Astrocyte (in vitro differentiated cells and primary cell): ENCODE measurements at regions not wholly inside any gene's neighbourhood (a gene's known extent, or its start where the extent isn't known, plus 50 kb on each side); places are given as distances from the start of the nearest gene placed in this dataset.

Experiments used
- DNase-seq: peaks from one replicate; pipeline ENCODE4 v3.0.0-alpha.2; 2010; ENCODE audit warnings: low read depth
- FAIRE-seq: peaks from 2 replicates; lab custom pipeline; 2011; peaks lifted over from hg19 to GRCh38; lab: Jason Lieb, UNC
- H2AFZ ChIP-seq: 2 replicates; pipeline ENCODE4 v1.6.0; 2012; ENCODE audit warnings: low read depth, low read length, inconsistent platforms
- H3K27ac ChIP-seq: 2 replicates; pipeline ENCODE4 v1.5.1; 2011; ENCODE audit warnings: low read depth, low read length, inconsistent platforms
- H3K27me3 ChIP-seq: 2 replicates; pipeline ENCODE4 v1.6.0; 2011; ENCODE audit warnings: low read length, inconsistent platforms; ENCODE audit not compliant: insufficient read depth
- H3K36me3 ChIP-seq: 2 replicates; pipeline ENCODE4 v1.5.1; 2011; ENCODE audit warnings: low read length, inconsistent platforms; ENCODE audit not compliant: insufficient read depth
- H3K4me1 ChIP-seq: 2 replicates; pipeline ENCODE4 v1.5.1; 2011; ENCODE audit warnings: low read length, inconsistent platforms; ENCODE audit not compliant: insufficient read depth
- H3K4me2 ChIP-seq: 2 replicates; pipeline ENCODE4 v1.6.0; 2012; ENCODE audit warnings: low read length, inconsistent platforms
- H3K4me3 ChIP-seq: 2 replicates; pipeline ENCODE4 v1.5.1; 2011; ENCODE audit warnings: low read depth, mild to moderate bottlenecking, low read length, inconsistent platforms; ENCODE audit not compliant: insufficient read depth
- H3K79me2 ChIP-seq: 2 replicates; pipeline ENCODE4 v1.6.0; 2012; ENCODE audit warnings: mild to moderate bottlenecking, low read length, inconsistent platforms; ENCODE audit not compliant: insufficient read depth
- H3K9ac ChIP-seq: 2 replicates; pipeline ENCODE4 v1.6.0; 2012; ENCODE audit warnings: mild to moderate bottlenecking, low read length, inconsistent platforms
- H3K9me3 ChIP-seq: 2 replicates; pipeline ENCODE4 v1.5.1; 2012; ENCODE audit warnings: low read depth, mild to moderate bottlenecking, low read length, inconsistent platforms; ENCODE audit not compliant: insufficient read depth
- H4K20me1 ChIP-seq: 2 replicates; pipeline ENCODE4 v1.6.0; 2012; ENCODE audit warnings: low read length, inconsistent platforms; ENCODE audit not compliant: insufficient read depth
- H3K27ac Mint-ChIP-seq: one replicate; pipeline ENCODE4 v1.8.0; 2021; ENCODE audit warnings: mild to moderate bottlenecking, mixed read lengths; ENCODE audit not compliant: unreplicated experiment
- H3K27me3 Mint-ChIP-seq: one replicate; pipeline ENCODE4 v1.8.0; 2021; ENCODE audit warnings: low read depth, mixed read lengths; ENCODE audit not compliant: unreplicated experiment
- H3K36me3 Mint-ChIP-seq: one replicate; pipeline ENCODE4 v1.8.0; 2021; ENCODE audit warnings: low read depth, mixed read lengths; ENCODE audit not compliant: unreplicated experiment
- H3K4me1 Mint-ChIP-seq: one replicate; pipeline ENCODE4 v1.8.0; 2021; ENCODE audit warnings: low read depth, mixed read lengths; ENCODE audit not compliant: unreplicated experiment
- H3K4me3 Mint-ChIP-seq: one replicate; pipeline ENCODE4 v1.8.0; 2021; ENCODE audit warnings: mild to moderate bottlenecking, moderate library complexity, mixed read lengths; ENCODE audit not compliant: unreplicated experiment
- H3K9me3 Mint-ChIP-seq: one replicate; pipeline ENCODE4 v1.8.0; 2021; ENCODE audit warnings: mild to moderate bottlenecking, mixed read lengths; ENCODE audit not compliant: unreplicated experiment
- CTCF ChIP-seq: IDR thresholded peaks from 2 replicates; pipeline ENCODE4 v1.5.1; 2011; ENCODE audit warnings: low read depth, mild to moderate bottlenecking, inconsistent platforms, low read length, moderate library complexity; ENCODE audit not compliant: insufficient read depth
- EZH2 ChIP-seq: IDR thresholded peaks from 2 replicates; pipeline ENCODE4 v1.6.1; 2012; ENCODE audit warnings: mild to moderate bottlenecking, low read length, inconsistent platforms; ENCODE audit not compliant: insufficient read depth

GRCh38 chr1:201648907-201649721 lies 110.2 kb downstream of the NAV1 start:
- Histone ChIP-seq H4K20me1 (peaks cover 73% of the 10 kb centered on the region), H3K9ac (peak overlapping the region; percentile 86), H3K4me1 (peaks cover 43% of the 10 kb centered on the region), H3K27ac (peak overlapping the region; percentile 76), H3K4me3 (peak overlapping the region; percentile 85), H2AFZ (no peak overlapping the region), H3K4me2 (peak overlapping the region; percentile 99), H3K79me2 (peaks cover 83% of the 10 kb centered on the region), H3K9me3 (no peaks in the 10 kb centered on the region), H3K27me3 (no peaks in the 10 kb centered on the region), H3K36me3 (peaks cover 3% of the 10 kb centered on the region)
- no peak for DNase-seq
- TF ChIP-seq EZH2 (no peak), CTCF (no peak)
- Mint-ChIP-seq H3K4me1 (peaks cover 22% of the 10 kb centered on the region), H3K36me3 (peaks cover 7% of the 10 kb centered on the region), H3K9me3 (no peaks in the 10 kb centered on the region), H3K4me3 (peak overlapping the region; percentile 94), H3K27me3 (peaks cover 4% of the 10 kb centered on the region), H3K27ac (peak overlapping the region; percentile 78)
- no peak for FAIRE-seq

GRCh38 chr1:201649761-201650622 lies 111.1 kb downstream of the NAV1 start:
- peak overlapping the region; percentile 86 for H3K9ac ChIP-seq
- DNase-seq (peak; percentile 69), FAIRE-seq (no peak)
- H4K20me1 ChIP-seq = peaks cover 81% of the 10 kb centered on the region
- H3K4me2 ChIP-seq = peak overlapping the region; percentile 99
- no peaks in the 10 kb centered on the region for H3K9me3 Mint-ChIP-seq
- peak overlapping the region; percentile 85 for H3K4me3 ChIP-seq
- H3K9me3 ChIP-seq = no peaks in the 10 kb centered on the region
- peaks cover 4% of the 10 kb centered on the region for H3K27me3 Mint-ChIP-seq
- H3K27me3 ChIP-seq = no peaks in the 10 kb centered on the region
- peak overlapping the region; percentile 91 for H3K27ac Mint-ChIP-seq
- no peak for TF ChIP-seq CTCF
- peaks cover 49% of the 10 kb centered on the region for H3K4me1 ChIP-seq
- H2AFZ ChIP-seq = peak overlapping the region; percentile 47
- H3K27ac ChIP-seq = peak overlapping the region; percentile 76
- H3K79me2 ChIP-seq = peaks cover 87% of the 10 kb centered on the region
- peak overlapping the region; percentile 94 for H3K4me3 Mint-ChIP-seq
- peaks cover 22% of the 10 kb centered on the region for H3K4me1 Mint-ChIP-seq
- peaks cover 5% of the 10 kb centered on the region for H3K36me3 Mint-ChIP-seq
- H3K36me3 ChIP-seq = no peaks in the 10 kb centered on the region
